ENCODE measurements at regions not wholly inside any gene's neighbourhood (a gene's known extent, or its start where the extent isn't known, plus 50 kb on each side); places are given as distances from the start of the nearest gene placed in this dataset.

- TF ChIP-seq CTCF (IDR thresholded peaks at IDR 0.05), result no peak
- no peak for TF ChIP-seq POLR2A (IDR thresholded peaks at IDR 0.05)
- no peak for TF ChIP-seq POLR2AphosphoS5 (IDR thresholded peaks at IDR 0.05; ENCODE audit: insufficient read depth in 1 of 2, low read depth in 1 of 2)
- Histone ChIP-seq H3K4me1 (peaks cover 1% of the 10 kb centered on the region), H3K4me3 (no peak overlapping the region), H3K36me3 (no peaks in the 10 kb centered on the region), H3K9me3 (no peaks in the 10 kb centered on the region), H3K27me3 (no peaks in the 10 kb centered on the region), H3K27ac (no peak overlapping the region)
- no peak for DNase-seq (ENCODE audit: extremely low spot score in 2 of 2)
- intact Hi-C loops (cut with DNase I), result no loop called here
Observed at GRCh38 chr10:10617686-10618085, 400.0 kb upstream of the CELF2 start.

DNA sequence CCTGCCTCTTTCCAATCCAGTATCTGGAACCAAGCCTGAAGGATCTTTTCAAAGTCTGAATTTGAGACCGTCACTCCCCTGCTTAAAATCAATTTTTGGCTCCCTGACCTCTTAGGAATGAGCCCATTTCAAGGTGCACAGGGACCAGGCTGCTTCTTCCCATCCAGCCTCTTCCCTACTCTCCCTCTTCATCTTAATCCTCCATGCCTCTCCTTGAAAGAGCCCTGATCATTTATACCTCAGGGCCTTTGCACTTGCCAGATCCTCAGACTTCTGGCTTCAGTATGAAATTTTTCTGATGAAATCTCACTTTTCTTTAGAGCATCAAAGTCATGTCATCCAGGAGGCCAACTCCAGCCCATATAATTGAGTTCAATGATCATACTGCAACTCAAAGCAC lies 399.5 kb upstream of the CELF2 start:
- Histone ChIP-seq H3K4me1 (no peaks in the 10 kb centered on the region), H3K27ac (no peak overlapping the region), H3K9me3 (no peaks in the 10 kb centered on the region), H3K4me3 (no peak overlapping the region), H3K27me3 (no peaks in the 10 kb centered on the region), H3K36me3 (no peaks in the 10 kb centered on the region)
- intact Hi-C loops (cut with DNase I), result no loop called here
- TF ChIP-seq CTCF (IDR thresholded peaks at IDR 0.05) (no peak), POLR2AphosphoS5 (IDR thresholded peaks at IDR 0.05; ENCODE audit: insufficient read depth in 1 of 2, low read depth in 1 of 2) (no peak), POLR2A (IDR thresholded peaks at IDR 0.05) (no peak)
- DNase-seq (ENCODE audit: extremely low spot score in 2 of 2), result no peak

DNA sequence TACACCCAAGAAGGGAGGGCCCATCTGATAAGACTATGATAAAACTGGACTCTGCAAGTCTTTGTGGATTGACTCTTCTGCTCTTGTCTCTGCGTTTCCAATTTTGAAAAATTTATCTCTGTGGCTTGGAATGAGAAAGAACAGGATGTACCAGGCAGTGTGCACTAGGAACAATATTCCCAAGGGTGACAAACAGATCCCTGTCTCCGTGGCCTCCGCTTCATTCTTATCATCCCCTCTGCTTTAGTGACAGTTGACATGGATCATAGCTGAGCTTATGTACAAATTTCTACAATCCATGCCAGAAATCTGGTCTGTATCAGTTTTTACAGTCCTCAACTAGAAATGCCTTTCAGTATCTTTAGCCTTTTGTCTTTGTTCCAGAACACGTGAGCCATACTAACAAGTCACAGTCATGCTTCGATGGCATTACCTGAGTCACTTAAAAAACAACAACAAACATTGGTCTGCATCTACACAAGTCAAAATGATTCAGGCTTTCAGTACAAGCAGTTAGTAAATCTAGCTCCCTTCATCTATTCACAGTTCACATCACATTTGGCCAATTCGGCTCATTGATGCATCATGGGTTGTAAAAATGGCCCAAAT lies 393.6 kb upstream of the CELF2 start:
- Histone ChIP-seq H3K4me3 (no peak overlapping the region), H3K9me3 (no peaks in the 10 kb centered on the region), H3K4me1 (no peaks in the 10 kb centered on the region), H3K36me3 (no peaks in the 10 kb centered on the region), H3K27me3 (no peaks in the 10 kb centered on the region), H3K27ac (no peak overlapping the region)
- DNase-seq (ENCODE audit: extremely low spot score in 2 of 2), result no peak
- TF ChIP-seq CTCF (IDR thresholded peaks at IDR 0.05), result no peak
- TF ChIP-seq POLR2AphosphoS5 (IDR thresholded peaks at IDR 0.05; ENCODE audit: insufficient read depth in 1 of 2, low read depth in 1 of 2), result no peak
- TF ChIP-seq POLR2A (IDR thresholded peaks at IDR 0.05), result no peak
- intact Hi-C loops (cut with DNase I), result no loop called here

DNA sequence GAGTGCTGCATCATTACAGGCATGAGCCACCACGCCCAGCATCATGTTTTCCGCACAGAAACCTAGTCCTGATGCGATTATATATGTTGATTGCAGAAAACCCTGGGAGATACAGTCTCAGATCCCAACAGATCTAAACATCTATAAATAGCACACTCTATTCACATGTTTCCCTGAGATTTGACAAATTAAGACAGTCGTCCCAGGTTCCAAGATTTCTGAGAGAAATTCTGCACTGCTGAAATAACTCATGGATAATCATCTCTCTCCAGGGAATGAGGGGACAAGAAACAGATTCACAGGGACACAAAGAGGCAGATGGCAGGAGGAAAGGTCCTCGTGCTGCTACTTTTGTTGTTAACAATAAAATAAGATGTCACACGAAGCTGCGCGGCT lies 393.1 kb upstream of the CELF2 start:
- Histone ChIP-seq H3K4me1 (no peaks in the 10 kb centered on the region), H3K27me3 (no peaks in the 10 kb centered on the region), H3K27ac (no peak overlapping the region), H3K9me3 (no peaks in the 10 kb centered on the region), H3K36me3 (no peaks in the 10 kb centered on the region), H3K4me3 (no peak overlapping the region)
- no peak for TF ChIP-seq POLR2AphosphoS5 (IDR thresholded peaks at IDR 0.05; ENCODE audit: insufficient read depth in 1 of 2, low read depth in 1 of 2)
- DNase-seq (ENCODE audit: extremely low spot score in 2 of 2), result no peak
- intact Hi-C loops (cut with DNase I), result no loop called here

- no peak for TF ChIP-seq CTCF (IDR thresholded peaks at IDR 0.05)
- no peak for TF ChIP-seq POLR2A (IDR thresholded peaks at IDR 0.05)
- TF ChIP-seq POLR2AphosphoS5 (IDR thresholded peaks at IDR 0.05; ENCODE audit: insufficient read depth in 1 of 2, low read depth in 1 of 2), result no peak
- intact Hi-C loops (cut with DNase I), result no loop called here
Observed at GRCh38 chr10:10625491-10625890, 392.2 kb upstream of the CELF2 start.

More at GRCh38 chr10:10625491-10625890, 392.2 kb upstream of the CELF2 start:
- DNase-seq (ENCODE audit: extremely low spot score in 2 of 2), result no peak
- H3K27ac ChIP-seq, result no peak overlapping the region
- no peak overlapping the region for H3K4me3 ChIP-seq
- no peaks in the 10 kb centered on the region for H3K27me3 ChIP-seq
- no peaks in the 10 kb centered on the region for H3K4me1 ChIP-seq
- no peaks in the 10 kb centered on the region for H3K9me3 ChIP-seq
- no peaks in the 10 kb centered on the region for H3K36me3 ChIP-seq
